HG02610 (cell line): ENCODE measurements at regions not wholly inside any gene's neighbourhood (a gene's known extent, or its start where the extent isn't known, plus 50 kb on each side); places are given as distances from the start of the nearest gene placed in this dataset.
A peak's percentile ranks its signal among the peaks of the same experiment; 100 is the strongest.

ENCODE experiments used
- ATAC-seq: cut with Tn5 transposase; IDR thresholded peaks from one replicate; pipeline ENCODE4 v1.9.1; 2021; ENCODE audit warnings: mild to moderate bottlenecking, moderate library complexity; ENCODE audit not compliant: unreplicated experiment

GRCh38 chr4:104940927-104941326 lies 205.7 kb upstream of the TET2 start:
- no peak for ATAC-seq

- ATAC-seq, result peak; percentile 75
Observed at GRCh38 chr4:104941661-104942062, 205.0 kb upstream of the TET2 start.

- ATAC-seq, result peak; percentile 89
Observed at GRCh38 chr4:104942990-104943743, 203.5 kb upstream of the TET2 start.

GRCh38 chr4:104944596-104944995 lies 202.1 kb upstream of the TET2 start:
- no peak for ATAC-seq

DNA sequence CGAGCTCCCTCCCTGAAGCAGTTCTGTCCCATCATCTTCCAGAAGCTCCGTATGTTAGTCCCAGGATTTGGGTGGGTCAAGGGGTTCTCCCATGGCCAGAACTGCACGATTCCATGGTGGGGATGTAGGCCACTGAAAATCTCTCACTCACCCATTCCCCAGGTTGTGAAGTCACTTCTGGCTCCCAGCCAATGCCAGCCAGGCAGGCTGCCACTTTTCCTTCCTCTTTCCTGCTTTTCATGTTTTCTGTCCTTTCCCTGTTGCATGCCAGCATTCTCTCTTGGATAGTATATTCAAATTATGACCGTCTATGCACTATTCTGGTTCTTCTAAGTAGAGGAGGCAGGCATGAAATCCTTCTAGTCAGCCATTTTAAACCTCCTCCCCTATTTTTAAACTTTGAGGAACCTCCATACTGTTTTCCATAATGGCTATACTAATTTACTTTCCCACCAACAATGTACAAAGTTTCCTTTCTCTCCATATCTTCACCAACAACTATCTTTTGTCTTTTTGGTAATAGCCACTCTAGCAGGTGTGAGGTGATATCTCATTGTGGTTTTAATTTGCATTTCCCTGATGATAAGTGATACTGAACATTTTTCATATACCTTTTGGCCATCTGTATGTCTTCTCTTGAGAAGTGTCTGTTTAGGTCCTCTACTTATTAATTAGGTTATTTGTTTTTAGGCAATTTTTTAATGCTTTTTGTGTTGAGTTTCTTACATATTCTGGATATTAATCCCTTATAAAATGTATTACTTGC lies 182.1 kb upstream of the TET2 start:
- no peak for ATAC-seq

DNA sequence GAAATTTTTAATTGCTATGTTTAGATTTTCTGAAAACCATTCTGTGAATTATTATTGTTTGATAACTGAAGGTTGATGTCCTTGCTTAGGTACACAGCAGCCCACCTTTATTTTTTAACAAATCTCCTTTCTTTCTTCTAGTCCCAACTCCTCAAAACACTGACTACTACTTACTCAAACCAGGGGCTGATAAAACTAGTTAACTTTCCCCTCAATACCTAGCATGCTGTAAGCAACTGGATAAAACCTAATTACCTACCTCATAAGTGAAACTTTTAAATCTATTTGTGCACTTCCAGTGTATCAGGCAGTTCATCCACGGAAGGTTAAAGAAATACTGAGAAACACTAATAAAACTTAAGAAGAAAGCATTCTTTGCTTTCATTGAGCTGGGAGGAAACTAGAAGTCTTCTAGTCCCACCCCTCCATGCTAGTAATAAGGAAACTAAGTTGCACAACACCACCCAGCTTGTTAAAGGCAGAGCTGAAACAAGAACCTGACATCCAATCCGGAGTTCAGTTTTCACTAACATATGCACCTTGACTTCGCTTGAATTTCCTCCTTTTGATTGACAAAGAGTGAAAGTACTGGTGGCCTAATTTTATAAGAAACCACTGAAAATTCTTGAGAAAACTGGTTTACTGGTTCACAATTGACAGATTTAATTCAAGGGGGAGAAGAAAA lies 180.2 kb upstream of the TET2 start:
- peak; percentile 97 for ATAC-seq

DNA sequence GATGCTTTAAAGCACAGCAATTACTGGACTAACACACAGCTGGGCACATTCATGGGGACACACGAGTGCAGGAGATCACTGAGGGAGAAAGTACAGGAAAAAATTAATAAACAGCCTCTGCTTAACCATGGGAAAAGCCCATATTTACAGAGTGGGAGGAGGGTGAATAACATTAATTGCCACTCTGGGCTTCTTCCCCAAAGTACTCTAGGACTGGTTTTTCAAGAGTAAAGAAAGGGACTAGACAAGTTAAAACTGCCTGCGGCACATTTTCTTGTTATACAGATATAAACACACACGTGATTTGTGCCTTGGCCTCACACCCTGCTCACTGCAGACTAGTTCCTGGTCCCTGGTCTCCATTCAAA lies 179.7 kb upstream of the TET2 start:
- ATAC-seq, result peak; percentile 24

DNA sequence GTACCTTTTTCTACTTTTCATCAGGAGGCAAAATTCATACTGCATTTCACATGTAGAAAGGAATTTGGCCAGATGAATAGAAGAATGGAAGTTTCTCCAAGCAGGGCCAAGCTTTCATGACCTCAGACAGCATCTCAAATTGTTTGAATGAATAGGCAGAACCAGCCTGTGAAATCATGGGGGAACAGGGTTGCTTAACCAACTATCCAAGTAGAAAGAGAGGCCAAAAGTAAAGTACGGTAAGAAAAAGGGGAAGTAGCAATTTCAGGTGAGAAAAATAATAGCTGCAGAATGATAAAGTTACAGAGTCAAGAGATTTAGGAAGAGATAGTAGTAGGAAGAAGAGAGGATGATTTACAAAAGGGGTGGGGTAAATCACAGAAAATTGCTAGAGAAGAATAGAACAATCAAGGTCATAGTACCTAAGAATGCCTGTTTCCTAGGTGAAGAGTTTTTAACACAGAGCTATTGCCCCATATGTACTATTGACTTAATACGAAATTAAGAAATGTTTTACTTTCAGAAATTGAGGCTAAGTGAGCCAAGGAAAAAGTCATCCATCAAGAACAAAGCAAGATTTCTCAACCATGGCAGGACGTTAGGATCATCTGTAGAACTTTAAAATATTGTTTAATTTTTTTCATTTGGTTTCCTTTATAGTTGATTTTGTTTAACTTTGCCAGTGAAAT lies 177.1 kb upstream of the TET2 start:
- no peak for ATAC-seq

DNA sequence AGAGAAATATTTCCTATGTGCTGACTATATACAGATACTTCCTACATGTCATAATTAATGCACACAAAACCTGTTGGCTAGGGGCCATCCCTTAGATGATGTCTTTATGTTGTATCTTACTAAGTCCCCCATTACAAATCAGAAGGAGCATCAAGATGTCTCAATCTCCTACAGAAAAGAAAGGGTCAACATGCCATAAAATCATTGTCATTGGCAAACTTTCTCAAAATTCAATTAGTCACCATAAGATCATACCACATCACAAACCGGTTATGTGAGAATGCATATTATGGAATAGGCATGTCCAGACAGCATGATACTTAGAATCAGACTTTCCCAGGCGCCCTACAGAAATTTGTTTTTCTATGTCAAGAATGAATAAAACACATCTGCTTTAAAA lies 175.2 kb upstream of the TET2 start:
- no peak for ATAC-seq

GRCh38 chr4:104973708-104974107 lies 173.0 kb upstream of the TET2 start:
- peak; percentile 51 for ATAC-seq

DNA sequence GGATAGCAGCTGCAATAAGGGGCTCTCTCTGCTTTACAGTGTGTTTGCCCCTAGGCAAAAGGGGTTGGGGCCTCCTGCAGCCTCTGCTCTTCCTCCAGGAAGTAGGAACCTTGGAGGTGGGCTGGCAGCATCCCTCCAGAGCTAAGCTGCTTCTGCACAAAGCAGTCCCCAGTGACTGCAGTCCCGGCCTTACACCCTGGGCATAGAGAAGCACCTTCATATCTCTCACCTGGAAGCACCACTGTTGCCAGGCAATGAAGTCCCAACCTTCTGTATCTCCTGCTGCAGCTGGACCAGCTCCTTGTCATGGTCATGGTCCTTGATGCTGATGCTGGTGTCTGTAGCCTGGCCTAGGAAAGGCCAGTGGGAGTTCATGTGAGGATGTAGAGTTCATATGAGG lies 171.1 kb upstream of the TET2 start:
- ATAC-seq, result no peak

DNA sequence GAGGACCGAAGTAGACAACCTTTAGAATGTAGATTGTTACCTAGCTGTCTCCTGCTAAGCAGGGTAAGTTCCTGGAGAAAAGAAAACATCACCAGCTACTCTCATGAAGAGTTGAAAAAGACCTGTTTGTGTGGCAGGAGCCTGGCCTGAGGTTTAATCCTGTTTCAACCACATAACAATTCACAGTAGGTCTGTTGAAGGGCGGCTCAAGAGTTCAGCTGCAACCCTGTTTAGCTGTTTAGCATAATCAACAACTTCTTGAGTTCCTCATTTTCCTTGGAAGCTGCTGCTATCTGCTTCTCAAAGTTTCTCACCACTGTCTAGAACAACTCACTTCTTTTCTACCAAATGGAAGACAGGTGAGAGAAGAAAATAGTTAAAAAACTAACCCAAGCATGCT lies 170.4 kb upstream of the TET2 start:
- no peak for ATAC-seq

DNA sequence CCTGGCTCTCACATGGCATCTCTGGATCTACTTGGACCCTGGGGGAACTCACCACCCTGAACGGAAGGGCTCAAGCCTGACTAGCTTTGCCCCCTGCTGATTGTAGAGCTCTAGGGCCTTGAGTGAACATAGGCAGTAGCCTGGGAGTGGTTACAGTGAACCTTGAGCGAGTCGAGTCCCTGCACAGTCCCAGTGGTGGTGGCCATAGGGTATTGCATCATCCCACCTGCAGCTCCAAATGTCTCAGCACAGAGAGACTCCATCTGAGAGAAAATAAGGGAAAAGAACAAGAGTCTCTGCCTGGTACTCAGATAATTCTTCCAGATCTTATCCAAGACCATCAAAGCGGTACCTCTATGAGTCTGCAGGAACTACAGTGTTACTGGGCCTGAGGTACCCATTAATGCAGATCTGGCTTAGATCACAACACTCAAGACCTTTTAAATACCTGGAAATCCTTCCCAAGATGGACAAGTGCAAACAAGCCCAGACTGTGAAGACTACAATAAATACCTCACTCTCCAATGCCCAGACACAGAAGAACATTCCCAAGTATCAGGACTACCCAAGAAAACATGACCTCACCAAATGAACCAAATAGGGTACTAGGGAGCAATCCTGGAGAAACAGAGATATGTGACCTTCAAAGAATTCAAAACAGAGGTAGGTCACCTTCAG lies 167.5 kb upstream of the TET2 start:
- ATAC-seq, result no peak

- no peak for ATAC-seq
Observed at GRCh38 chr4:104983615-104984179, 163.0 kb upstream of the TET2 start.

- ATAC-seq, result no peak
Observed at GRCh38 chr4:104986306-104986705, 160.4 kb upstream of the TET2 start.

DNA sequence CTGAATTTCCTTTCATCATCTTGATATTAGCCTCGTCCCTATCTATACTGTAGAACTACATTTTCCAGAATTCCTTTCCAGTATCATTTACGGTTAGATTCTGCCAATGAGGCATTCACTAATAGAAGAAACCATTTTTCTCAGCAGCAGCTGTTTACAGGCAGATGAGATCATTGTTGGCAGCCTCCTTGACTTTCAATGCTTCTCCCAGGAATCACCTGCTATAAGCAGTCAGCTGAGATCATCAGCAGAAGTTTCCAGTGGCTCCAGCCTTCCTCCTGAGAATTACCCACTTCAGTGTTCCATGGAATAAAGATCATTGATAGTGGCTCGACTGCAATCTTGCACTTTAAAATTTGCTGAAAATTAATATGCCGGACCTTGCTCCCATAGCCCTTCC lies 157.3 kb upstream of the TET2 start:
- ATAC-seq, result no peak

DNA sequence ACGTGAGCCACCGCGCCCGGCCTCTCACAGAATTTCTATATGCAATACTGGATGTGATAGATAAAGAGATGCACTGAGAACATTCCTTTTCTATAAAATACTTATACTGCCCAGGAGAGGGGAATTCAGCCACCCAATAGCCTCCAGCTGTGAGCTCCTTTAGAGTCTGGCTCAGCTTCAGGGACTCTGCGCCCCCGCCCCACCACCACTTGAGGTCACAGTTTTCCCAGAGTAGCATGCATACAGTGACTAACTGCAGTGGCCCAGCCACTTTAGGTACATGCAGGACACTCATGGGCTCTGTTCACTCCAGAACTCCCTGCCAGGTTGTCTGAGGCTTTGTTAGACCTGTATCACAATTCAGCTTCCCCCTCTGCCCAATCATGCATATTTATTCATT lies 144.4 kb upstream of the TET2 start:
- ATAC-seq, result no peak

DNA sequence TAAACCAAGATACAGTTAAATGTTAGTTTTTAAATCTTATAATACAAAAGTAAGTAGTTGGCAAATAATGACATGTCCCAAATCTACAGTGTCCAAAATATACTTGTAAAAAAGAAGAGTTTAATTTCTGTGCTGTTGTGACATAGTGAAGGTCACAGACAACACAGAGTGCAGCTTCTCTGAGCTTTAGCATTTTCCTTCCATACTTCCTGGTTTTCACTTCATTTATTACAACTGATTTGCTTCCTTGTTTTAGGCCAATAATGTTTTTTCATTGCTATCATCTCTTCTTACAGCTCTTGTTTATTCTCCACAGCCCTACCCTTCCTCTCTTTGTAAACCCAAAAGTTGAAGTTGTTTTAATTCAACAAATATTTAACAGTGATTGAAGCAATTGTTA lies 132.4 kb upstream of the TET2 start:
- no peak for ATAC-seq

DNA sequence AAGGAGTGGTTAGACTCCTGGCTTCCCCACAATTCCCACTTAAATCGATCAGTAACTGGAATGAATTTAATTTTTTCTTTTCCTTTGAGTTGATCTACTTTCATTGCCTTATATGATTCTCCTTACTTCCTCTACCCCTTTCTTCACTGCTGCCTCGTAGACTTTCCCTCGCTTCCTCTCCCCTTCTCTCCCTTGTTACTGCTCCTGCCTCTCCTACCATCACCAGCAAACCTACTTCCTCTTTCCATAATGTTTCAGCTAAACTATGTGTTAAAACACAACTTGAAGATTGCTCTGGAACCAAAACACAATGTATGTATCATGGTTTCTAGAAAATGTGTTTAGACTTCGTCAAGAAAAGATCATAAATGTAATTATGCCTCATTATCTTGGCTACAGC lies 132.0 kb upstream of the TET2 start:
- no peak for ATAC-seq

GRCh38 chr4:105015750-105016149 lies 130.9 kb upstream of the TET2 start:
- no peak for ATAC-seq
